ENCODE measurements at regions not wholly inside any gene's neighbourhood (a gene's known extent, or its start where the extent isn't known, plus 50 kb on each side); places are given as distances from the start of the nearest gene placed in this dataset.

GRCh38 chr9:24766081-24766480, 220.4 kb upstream of the IZUMO3 start:
- no peak for TF ChIP-seq CTCF (IDR thresholded peaks at IDR 0.05)
- no peak overlapping the region for H3K27ac ChIP-seq
- H3K4me3 ChIP-seq: no peak overlapping the region
- no peak for DNase-seq (ENCODE audit: low spot score)
- no peaks in the 10 kb centered on the region for H3K9me3 ChIP-seq
- H3K36me3 ChIP-seq: no peaks in the 10 kb centered on the region
- H3K4me1 ChIP-seq: no peaks in the 10 kb centered on the region
- H3K27me3 ChIP-seq: no peaks in the 10 kb centered on the region

GRCh38 chr9:24765025-24765756, 219.5 kb upstream of the IZUMO3 start:
- no peaks in the 10 kb centered on the region for H3K9me3 ChIP-seq
- DNase-seq (ENCODE audit: low spot score): no peak

GRCh38 chr9:24738421-24738961, 192.8 kb upstream of the IZUMO3 start:
- no peak for TF ChIP-seq CTCF (IDR thresholded peaks at IDR 0.05)
- DNase-seq (ENCODE audit: low spot score): no peak

More at GRCh38 chr9:24765025-24765756, 219.5 kb upstream of the IZUMO3 start:
- no peaks in the 10 kb centered on the region for H3K4me1 ChIP-seq
- no peak overlapping the region for H3K27ac ChIP-seq
- H3K36me3 ChIP-seq: no peaks in the 10 kb centered on the region
- no peak for TF ChIP-seq CTCF (IDR thresholded peaks at IDR 0.05)
- H3K27me3 ChIP-seq: no peaks in the 10 kb centered on the region
- H3K4me3 ChIP-seq: no peak overlapping the region

GRCh38 chr9:24731754-24732153, 186.1 kb upstream of the IZUMO3 start:
- Histone ChIP-seq H3K27me3 (no peaks in the 10 kb centered on the region), H3K4me1 (no peaks in the 10 kb centered on the region), H3K9me3 (no peaks in the 10 kb centered on the region), H3K4me3 (no peak overlapping the region), H3K27ac (no peak overlapping the region), H3K36me3 (no peaks in the 10 kb centered on the region)
- DNase-seq (ENCODE audit: low spot score): no peak
- TF ChIP-seq CTCF (IDR thresholded peaks at IDR 0.05): no peak

More at GRCh38 chr9:24738421-24738961, 192.8 kb upstream of the IZUMO3 start:
- no peaks in the 10 kb centered on the region for H3K4me1 ChIP-seq
- no peak overlapping the region for H3K27ac ChIP-seq
- no peaks in the 10 kb centered on the region for H3K36me3 ChIP-seq
- H3K27me3 ChIP-seq: no peaks in the 10 kb centered on the region
- no peak overlapping the region for H3K4me3 ChIP-seq
- H3K9me3 ChIP-seq: no peaks in the 10 kb centered on the region

- Histone ChIP-seq H3K4me1 (no peaks in the 10 kb centered on the region), H3K36me3 (no peaks in the 10 kb centered on the region), H3K27me3 (no peaks in the 10 kb centered on the region), H3K4me3 (no peak overlapping the region), H3K27ac (no peak overlapping the region), H3K9me3 (no peaks in the 10 kb centered on the region)
- no peak for DNase-seq (ENCODE audit: low spot score)
- TF ChIP-seq CTCF (IDR thresholded peaks at IDR 0.05): no peak
Observed at GRCh38 chr9:24721621-24722020, 175.9 kb upstream of the IZUMO3 start.

All from right atrium auricular region (tissue), 2 donors.